ENCODE measurements at regions not wholly inside any gene's neighbourhood (a gene's known extent, or its start where the extent isn't known, plus 50 kb on each side); places are given as distances from the start of the nearest gene placed in this dataset.

- Histone ChIP-seq H3K79me2 (ENCODE audit: insufficient read depth, low read length) (no peaks in the 10 kb centered on the region), H3K4me2 (ENCODE audit: low read depth, low read length, poor library complexity, severe bottlenecking) (no peak overlapping the region), H3K27me3 (ENCODE audit: insufficient read depth, low read length, poor library complexity, severe bottlenecking) (no peaks in the 10 kb centered on the region), H3F3A (ENCODE audit: low read depth) (no peaks in the 10 kb centered on the region), H4K20me1 (ENCODE audit: insufficient read depth, low read length, poor library complexity, severe bottlenecking) (no peaks in the 10 kb centered on the region), H3K4me3 (ENCODE audit: low read length, poor library complexity, severe bottlenecking) (no peak overlapping the region), H3K9me2 (replicated peaks; ENCODE audit: low read depth, low read length) (no peaks in the 10 kb centered on the region), H3K9ac (ENCODE audit: low read depth, low read length, poor library complexity, severe bottlenecking) (no peak overlapping the region), H3K9me3 (ENCODE audit: insufficient read depth, low read depth, low read length) (no peaks in the 10 kb centered on the region), H3K4me1 (ENCODE audit: insufficient read depth, low read length, poor library complexity, severe bottlenecking) (no peaks in the 10 kb centered on the region), H3K36me3 (ENCODE audit: insufficient read depth, low read length) (no peaks in the 10 kb centered on the region), H2AFZ (ENCODE audit: low read length) (no peak overlapping the region)
- TF ChIP-seq EZH2phosphoT487 (IDR thresholded peaks at IDR 0.05; ENCODE audit: borderline replicate concordance) (no peak), CTCF (conservative IDR thresholded peaks at IDR 0.05; ENCODE audit: low read length) (no peak)
Observed at GRCh38 chr6:164505425-164505824, 804.0 kb downstream of the C6orf118 start.

- no peak overlapping the region for H3K4me3 ChIP-seq (ENCODE audit: low read length, poor library complexity, severe bottlenecking)
- no peaks in the 10 kb centered on the region for H3K9me2 ChIP-seq (replicated peaks; ENCODE audit: low read depth, low read length)
- H4K20me1 ChIP-seq (ENCODE audit: insufficient read depth, low read length, poor library complexity, severe bottlenecking): no peaks in the 10 kb centered on the region
- no peaks in the 10 kb centered on the region for H3K79me2 ChIP-seq (ENCODE audit: insufficient read depth, low read length)
- no peaks in the 10 kb centered on the region for H3K27me3 ChIP-seq (ENCODE audit: insufficient read depth, low read length, poor library complexity, severe bottlenecking)
- no peaks in the 10 kb centered on the region for H3F3A ChIP-seq (ENCODE audit: low read depth)
- H3K36me3 ChIP-seq (ENCODE audit: insufficient read depth, low read length): no peaks in the 10 kb centered on the region
- no peaks in the 10 kb centered on the region for H3K9me3 ChIP-seq (ENCODE audit: insufficient read depth, low read depth, low read length)
- no peaks in the 10 kb centered on the region for H3K4me1 ChIP-seq (ENCODE audit: insufficient read depth, low read length, poor library complexity, severe bottlenecking)
- no peak overlapping the region for H3K4me2 ChIP-seq (ENCODE audit: low read depth, low read length, poor library complexity, severe bottlenecking)
- H2AFZ ChIP-seq (ENCODE audit: low read length): no peak overlapping the region
- TF ChIP-seq CTCF (conservative IDR thresholded peaks at IDR 0.05; ENCODE audit: low read length) (no peak), EZH2phosphoT487 (IDR thresholded peaks at IDR 0.05; ENCODE audit: borderline replicate concordance) (no peak)
- no peak overlapping the region for H3K9ac ChIP-seq (ENCODE audit: low read depth, low read length, poor library complexity, severe bottlenecking)
Observed at GRCh38 chr6:164502833-164503232, 806.6 kb downstream of the C6orf118 start.

GRCh38 chr6:164495882-164496495 lies 813.4 kb downstream of the C6orf118 start:
- TF ChIP-seq EZH2phosphoT487 (IDR thresholded peaks at IDR 0.05; ENCODE audit: borderline replicate concordance): no peak
- TF ChIP-seq CTCF (conservative IDR thresholded peaks at IDR 0.05; ENCODE audit: low read length): no peak
- no peaks in the 10 kb centered on the region for H3K79me2 ChIP-seq (ENCODE audit: insufficient read depth, low read length)
- H3K9me2 ChIP-seq (replicated peaks; ENCODE audit: low read depth, low read length): no peaks in the 10 kb centered on the region
- no peak overlapping the region for H3K4me2 ChIP-seq (ENCODE audit: low read depth, low read length, poor library complexity, severe bottlenecking)
- H4K20me1 ChIP-seq (ENCODE audit: insufficient read depth, low read length, poor library complexity, severe bottlenecking): no peaks in the 10 kb centered on the region
- no peaks in the 10 kb centered on the region for H3K27me3 ChIP-seq (ENCODE audit: insufficient read depth, low read length, poor library complexity, severe bottlenecking)
- no peaks in the 10 kb centered on the region for H3K36me3 ChIP-seq (ENCODE audit: insufficient read depth, low read length)
- H2AFZ ChIP-seq (ENCODE audit: low read length): no peak overlapping the region
- no peaks in the 10 kb centered on the region for H3K9me3 ChIP-seq (ENCODE audit: insufficient read depth, low read depth, low read length)
- no peak overlapping the region for H3K9ac ChIP-seq (ENCODE audit: low read depth, low read length, poor library complexity, severe bottlenecking)
- no peak overlapping the region for H3K4me3 ChIP-seq (ENCODE audit: low read length, poor library complexity, severe bottlenecking)
- H3K4me1 ChIP-seq (ENCODE audit: insufficient read depth, low read length, poor library complexity, severe bottlenecking): no peaks in the 10 kb centered on the region
- no peaks in the 10 kb centered on the region for H3F3A ChIP-seq (ENCODE audit: low read depth)
